ENCODE measurements at regions not wholly inside any gene's neighbourhood (a gene's known extent, or its start where the extent isn't known, plus 50 kb on each side); places are given as distances from the start of the nearest gene placed in this dataset.

DNA sequence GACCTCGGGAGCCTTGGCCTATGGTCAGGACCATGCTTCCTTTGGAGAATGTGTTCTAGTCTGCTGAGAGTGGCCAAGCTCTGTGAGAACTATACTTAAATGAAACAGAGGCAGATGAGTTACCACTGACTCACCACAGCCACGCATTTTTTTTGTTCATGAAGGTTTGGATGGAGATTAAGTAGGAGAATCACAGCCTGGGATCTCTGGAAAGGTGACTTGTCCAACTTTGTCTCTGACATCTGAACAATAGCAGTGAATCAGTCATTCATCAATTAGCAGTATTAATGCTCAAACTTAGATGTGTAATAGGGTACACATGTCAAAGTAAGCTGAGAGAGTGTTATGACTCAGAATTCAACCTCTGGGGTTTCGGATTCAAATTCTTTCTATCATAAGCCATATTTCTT lies 100.7 kb upstream of the ANO3 start:
- DNase-seq = no peak

DNA sequence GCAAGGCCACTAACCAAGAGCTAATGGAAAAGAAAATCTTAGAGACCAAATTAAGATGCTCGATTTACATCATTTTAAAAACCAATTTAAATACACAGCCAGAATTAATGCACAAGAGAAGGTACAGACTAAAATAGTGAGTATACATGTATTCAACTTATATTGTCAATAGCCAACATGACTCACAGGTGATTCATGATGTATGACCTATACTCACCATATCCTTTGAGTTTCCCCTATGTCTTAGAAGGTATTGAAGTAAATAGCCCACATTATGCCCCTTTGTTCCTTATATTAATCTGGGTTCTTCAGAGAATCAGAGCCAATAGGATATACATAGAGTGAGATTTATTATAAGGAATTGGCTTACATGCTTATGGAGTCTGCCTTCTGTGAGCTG lies 97.5 kb upstream of the ANO3 start:
- no peak for DNase-seq

DNA sequence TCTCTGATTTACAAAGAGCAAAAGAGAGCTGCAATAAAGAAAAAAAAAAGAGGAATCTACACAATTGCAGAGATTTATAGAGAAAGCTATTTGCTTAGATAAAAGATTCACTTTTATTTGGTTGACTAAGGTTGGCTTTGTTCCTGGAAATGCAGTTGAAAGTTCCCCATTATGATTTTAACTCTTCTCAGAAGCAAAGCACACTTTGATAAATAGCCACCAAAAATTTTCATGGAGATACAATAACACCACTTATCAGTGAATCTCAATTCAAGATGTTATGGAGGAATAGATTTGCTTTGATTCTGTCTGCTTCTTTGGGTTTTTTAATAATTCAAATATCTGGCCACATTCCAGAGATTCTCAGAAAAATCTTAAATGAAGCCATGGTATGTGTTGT lies 88.5 kb upstream of the ANO3 start:
- DNase-seq = no peak

DNA sequence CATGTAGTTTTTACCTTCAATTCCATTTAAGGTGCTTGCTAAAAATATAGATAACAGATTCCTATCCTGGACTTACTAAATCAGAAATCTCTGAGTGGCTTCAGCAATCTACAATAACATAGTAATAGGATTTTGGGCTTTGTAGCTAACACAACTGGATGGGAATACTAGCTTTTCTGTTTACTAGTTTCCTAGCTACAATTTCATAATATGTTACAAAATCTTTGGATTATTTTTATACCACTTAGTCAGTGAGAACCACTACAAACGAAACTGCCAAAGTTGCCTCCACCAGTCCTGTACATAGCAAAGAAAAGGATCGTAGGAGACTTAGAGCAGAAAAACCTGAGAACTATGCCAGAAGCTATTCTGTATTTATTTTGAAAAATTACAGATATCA lies 87.7 kb upstream of the ANO3 start:
- no peak for DNase-seq

DNA sequence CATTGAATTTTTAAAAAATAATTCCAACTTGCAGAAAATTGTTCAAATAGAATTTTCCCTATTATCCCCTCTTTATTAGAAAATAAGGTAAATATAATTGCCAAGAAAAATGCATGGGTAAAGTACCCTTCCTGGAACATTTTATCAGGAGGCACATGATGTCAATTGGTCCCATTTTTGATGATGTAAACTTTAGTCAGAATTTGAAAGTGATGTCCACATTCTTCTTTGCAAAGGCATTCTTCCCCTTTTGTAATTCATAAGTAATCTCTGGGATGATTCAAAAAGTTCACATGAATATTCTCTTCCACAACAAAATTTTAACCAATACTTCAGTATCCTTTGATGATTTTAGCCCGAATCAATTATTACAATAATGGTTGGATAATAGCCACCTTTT lies 86.9 kb upstream of the ANO3 start:
- no peak for DNase-seq

DNA sequence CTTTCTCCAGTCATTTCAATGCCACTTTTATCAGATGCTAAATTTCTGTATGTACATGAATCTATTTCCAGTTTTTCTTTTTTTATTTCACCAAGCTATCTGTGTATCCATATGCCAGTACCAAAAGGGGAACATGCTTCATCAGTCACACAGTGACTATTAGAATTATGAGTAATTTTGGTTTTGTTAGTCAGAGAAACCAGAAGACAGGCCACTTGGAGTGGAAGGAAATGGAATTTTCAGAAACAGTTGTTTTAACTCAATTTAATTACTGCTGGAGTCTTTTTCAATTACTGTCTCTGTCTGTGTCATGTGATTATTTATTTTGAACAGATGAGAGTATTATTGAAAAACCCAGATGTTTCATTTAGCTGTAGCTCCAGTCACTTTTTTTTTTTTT lies 84.6 kb upstream of the ANO3 start:
- no peak for DNase-seq

DNA sequence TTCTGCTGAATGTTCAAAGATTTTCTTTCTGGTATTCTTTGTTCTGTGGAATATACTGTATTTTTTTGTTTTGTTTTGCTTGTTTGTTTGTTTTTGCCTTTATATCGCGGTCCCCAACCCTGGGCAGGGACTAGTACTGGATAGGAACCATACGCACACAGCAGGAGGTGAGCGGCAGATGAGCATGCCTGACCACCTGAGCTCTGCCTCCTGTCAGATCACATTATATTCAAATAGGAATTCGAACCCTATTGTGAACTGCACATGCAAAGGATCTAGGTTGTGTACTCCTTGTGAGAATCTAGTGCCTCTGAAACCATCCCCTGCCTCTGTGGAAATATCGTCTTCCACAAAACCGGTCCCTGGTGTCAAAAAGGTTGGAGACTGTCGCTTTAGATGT lies 83.3 kb upstream of the ANO3 start:
- DNase-seq = no peak

DNA sequence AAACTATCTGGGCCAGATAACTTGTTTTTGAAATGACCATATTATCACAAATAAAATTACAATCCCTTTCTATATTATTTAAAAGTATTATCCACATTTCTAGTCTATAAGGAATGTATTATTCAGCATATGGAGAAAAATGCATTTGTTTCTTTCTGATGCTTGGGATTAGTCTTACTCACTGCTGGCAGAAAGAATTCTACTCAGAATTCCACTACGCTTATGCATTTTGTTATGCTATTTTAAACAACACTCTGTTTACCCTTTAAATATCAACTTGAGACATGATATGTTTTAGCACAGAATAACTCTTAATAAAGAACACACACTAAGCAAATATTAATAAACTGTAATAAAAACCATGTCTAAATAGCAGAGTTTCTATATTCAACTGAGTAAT lies 77.6 kb upstream of the ANO3 start:
- no peak for DNase-seq

DNA sequence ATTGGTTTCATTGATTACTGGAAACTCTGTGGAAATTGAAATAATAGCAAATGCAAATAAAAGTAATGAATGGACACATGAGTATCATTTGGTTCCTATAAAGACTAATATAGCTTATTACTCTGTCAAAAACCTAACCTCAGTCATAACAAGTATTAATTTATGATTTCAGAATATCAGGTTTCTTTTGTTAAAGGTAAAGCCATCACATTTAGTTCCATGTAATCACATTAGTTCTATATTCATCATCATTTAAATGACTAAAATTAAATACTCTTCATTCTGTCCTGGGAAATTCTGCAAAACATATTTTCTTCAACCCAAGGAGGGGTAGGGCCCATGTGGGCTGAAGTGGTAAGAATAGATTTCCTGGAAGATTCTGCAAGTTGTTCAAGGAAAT lies 68.2 kb upstream of the ANO3 start:
- no peak for DNase-seq

DNA sequence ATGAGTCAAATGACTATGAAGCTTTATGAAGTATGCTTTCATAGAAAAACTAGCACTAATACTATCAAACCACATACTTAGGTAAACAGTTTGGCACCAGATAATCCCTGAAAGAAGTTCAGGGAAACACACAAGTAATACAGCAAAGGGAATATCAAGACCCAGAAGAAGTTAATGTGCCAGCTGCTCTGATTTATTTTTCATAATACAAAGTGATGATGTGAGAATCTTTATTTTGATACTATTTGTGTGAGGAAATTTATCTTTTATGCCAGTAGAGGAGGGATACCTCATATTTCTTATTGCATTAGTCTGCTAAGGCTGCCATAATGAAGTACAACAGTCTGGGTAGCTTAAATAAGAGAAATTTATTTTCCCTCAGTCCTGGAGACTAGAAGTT lies 67.7 kb upstream of the ANO3 start:
- DNase-seq = no peak

DNA sequence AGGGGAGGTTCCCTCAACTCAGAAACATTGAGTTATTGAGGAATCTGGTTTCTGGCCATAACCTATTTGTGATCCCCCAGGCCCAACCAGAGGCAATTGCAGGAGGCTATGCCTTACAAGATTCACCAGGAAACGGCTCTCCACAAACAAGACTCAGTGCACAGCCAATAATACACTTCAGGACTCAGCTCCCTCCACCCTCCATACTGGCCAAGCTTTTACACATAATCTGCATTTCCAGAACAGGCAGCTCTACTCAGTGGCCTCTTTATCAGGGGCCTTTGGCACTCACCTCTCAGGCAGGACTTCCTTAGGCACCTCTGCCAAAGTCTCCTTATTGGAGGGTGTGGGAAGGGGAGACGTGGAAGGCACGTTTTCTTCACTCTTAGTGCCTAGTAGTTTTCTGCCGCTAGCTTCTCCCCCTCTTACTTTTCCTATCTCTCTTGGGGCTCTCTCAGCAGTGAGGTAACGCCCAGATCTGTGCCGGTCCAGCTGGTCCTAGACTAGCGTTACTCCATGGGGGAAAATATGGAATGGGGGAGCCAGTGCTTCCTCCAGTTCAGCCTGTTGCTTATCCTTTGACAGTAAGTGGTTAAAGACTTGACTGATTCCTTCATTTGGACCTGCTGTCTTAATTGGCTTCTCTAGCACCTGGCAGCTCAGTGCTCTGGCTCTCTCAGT lies 62.8 kb upstream of the ANO3 start:
- no peak for DNase-seq

DNA sequence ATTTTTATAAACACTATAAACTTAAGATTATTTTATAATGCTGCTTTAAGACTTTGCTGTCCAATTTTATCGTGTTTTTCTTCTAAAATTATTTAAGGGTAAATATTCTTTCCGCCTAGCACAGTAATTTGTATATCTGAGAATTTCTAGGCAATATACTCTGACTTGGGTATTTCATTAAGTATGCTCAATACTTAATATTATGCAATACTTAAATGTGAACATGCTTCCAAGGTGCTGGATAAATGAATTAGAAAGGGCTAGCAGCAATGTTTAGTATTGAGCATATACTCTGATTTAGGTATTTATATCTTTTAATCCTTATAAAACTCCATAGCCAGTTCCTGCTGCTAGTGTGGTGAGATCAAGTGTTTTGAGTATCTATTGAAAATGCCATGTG lies 60.3 kb upstream of the ANO3 start:
- DNase-seq = no peak

DNA sequence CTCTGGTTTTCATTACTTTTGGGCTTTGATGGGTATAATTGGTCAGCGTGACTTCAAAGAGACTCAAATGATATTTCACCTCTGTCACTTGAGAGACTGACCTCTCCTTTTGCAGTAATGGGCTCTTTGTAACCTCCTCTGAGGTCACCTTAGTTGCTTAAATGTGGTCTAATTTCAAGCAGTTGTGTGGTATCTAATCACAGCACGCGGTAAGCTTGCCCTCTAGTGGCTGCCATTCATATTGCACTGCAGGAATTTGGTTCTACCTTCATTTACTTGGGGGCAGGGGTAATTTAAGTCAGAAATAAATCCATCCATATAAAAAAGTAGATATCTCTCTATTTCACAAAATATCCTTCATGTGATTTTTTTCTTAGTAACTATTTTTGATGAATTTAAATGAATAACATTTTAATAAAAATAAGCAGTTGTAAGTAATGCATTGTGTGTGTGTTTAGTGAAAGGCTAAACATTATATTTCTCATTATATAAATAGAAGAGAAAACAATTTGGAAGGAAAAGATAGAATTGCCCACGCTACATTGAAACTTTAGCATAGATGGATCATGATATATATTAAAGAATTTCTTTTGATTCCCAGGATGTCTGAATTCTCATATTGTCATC lies 55.0 kb upstream of the ANO3 start:
- DNase-seq = peak in 27 of 51 donors; percentile 0 to 58 (median 16)

DNA sequence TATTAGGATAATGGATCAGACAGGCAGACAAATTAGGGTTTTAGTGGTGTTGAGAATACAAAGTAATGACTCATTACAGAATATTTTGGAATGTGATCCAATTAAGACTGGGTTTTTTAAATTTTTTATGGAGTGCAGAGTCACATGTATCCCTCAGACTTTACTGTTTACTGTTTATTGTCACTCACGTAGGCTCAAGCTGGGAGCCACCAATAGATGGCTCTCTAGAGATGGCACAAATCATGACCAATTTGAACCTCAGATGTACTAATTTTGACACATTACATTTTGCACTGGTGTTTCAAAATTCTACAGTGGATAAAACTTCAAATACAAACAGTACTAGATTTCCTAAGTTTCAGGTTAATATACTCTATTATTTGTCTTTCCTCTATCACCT lies 53.6 kb upstream of the ANO3 start:
- no peak for DNase-seq

Measured in hypothalamus (tissue), 51 donors.